ENCODE measurements at regions not wholly inside any gene's neighbourhood (a gene's known extent, or its start where the extent isn't known, plus 50 kb on each side); places are given as distances from the start of the nearest gene placed in this dataset.
"Not testable (repeated sequence)": the region's sequence is repeated elsewhere in the genome, so short reads cannot be mapped to it uniquely, and the experiment has no call there.

DNA sequence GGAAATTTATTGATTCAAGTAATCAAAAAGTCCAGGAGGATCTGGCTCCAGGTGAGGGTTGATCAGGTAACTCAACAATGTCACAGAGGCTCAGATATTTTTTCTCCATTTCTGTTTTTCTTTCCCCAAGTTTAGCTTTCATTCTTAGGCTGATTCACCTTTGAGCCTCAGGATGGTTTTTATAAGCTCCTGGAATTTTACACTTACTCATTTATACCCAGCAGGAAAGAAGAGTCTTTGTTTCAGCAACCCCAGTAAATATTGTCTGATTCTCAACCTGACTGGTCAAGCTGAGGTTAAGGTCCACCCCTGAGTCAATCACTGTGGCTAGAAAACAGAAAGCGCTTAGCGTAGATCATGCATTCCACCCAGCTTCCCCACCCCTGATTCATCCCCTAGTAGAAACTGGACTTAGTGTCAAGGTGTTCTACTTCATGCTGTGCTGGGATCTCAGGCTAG is 500.6 kb downstream of the KIF4B start:
- no peak for DNase-seq

DNA sequence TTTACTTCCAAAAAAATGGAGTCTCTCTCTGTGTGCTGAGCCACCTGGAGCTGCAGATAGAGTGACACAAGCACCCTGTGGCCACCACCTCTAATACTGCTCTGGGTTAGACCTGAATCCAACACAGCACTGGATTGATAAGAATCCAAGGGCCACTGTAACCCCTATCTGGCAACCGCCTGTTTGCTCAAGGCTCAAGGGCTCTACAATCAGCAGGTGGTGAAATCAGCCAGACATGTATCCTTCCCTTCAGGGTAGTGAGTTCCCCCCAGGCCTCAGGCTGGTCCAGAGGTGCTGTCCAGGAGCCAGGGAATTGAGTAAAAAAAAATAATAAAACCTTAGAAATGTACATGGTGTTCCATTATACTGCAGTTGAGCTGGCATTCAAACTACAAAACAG is 509.0 kb downstream of the KIF4B start:
- no peak for DNase-seq

DNA sequence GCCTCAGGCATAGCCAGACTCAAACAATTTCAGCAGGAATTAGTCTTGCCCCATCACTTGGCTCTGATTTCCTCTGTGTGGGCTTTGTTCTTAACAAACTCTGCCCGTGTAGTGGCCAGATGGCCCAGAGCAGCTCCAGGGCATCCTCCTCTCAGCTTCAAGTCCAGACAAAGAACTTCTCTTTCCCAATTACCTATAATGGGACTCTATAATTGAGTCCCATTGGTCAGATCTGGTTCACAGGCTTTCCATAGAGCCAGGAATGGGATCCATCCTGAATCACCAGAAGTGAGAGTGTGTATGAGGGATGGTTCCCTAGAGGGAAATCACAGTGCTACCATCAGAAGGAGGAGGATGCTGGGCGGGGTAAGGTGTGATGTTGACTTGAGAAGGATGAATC is 515.8 kb downstream of the KIF4B start:
- no peak for DNase-seq

DNA sequence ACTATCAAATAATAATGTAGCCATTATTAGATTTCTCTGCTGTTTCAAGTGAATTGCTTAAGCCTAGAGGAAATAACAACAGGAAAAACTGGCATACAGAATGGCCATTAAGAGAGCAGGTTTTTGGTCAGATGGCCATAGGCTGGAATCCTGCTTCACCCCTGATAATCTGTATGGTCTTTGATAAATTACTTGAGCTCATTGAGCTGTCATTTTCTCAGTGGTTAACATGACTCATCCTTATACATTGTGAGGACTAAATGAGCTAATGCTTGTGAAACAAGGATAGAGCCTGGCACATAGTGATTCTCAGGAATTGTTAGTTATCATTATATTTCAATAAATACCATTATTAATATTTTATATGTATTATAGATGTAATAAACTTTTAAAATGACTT is 516.5 kb downstream of the KIF4B start:
- DNase-seq = no peak

DNA sequence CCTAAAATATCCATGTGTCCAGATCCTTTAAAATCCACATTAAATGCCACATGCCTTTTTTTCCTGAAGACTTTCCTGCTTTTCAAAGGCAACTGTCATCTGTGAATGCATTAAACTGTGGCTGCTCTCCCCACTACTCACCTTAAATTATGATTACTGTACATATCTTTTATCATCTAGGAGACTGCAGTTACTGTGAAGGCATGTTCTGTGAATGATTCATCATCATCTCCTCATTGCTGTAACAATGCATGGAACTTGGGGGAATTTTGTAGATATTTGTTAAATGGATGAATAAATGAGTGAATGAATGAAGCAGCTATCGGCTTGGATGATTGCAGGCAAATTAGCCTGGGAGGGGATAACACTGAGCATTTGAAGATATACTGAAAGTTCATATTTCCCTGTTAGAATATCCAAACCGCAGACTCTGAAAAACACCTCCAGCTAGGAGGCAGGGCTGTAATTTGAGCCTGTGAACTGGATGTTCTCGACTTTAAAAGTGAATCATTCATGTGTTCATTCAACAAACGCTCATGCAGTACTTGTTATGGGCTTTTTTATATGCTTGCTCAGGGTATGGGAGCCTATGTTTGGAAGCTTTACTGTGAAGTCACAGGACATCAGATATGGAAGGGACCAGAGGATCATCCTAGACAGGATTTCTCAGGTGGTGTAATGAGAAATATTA is 519.2 kb downstream of the KIF4B start:
- DNase-seq = no peak

DNA sequence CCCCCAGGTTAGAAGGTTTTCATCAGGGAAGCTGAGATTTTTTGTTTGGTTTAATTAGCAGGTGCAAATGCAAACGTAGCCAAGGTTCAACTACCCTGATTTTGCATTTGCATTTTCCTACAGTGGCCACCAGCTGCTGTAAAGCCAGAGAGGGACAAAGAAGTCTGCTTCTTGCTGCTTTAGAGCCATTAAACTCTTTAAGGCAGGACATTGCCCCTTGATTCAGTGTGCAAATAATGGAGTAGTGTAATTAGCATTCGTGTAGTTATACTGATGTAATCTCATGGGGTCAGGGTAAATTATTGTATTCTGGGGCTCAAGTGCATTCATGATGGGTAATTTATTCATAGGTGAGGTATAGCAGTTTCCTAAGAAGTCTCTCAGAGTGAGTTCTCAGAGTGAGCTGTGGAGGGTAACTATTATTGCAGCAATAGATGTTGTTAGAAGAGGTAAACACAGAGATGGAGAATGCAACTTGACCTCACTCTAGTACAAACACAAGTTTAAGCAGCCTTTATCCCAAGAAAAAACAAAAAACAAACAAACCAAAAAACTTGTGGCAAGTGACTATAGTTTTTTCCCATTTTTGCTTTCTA is 526.5 kb downstream of the KIF4B start:
- DNase-seq = no peak

DNA sequence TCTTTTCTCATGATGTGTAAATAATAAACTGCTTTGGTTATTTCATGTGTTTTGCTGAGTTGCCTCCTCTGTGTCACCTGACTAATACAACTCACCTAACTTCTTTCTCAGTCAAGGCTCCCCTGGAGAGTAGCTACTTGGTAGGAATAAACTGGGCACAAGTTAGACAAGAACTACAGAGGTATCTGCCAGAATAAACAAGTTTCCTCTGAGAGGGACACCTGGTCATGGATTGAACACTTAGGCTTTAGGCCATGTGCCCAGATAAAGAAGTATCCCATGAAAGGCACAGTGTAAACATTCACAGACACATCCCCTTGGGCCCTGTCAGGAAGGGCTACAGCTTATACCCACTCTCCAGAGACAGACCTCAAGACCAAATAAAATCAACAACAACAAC is 532.5 kb downstream of the KIF4B start:
- DNase-seq = no peak

DNA sequence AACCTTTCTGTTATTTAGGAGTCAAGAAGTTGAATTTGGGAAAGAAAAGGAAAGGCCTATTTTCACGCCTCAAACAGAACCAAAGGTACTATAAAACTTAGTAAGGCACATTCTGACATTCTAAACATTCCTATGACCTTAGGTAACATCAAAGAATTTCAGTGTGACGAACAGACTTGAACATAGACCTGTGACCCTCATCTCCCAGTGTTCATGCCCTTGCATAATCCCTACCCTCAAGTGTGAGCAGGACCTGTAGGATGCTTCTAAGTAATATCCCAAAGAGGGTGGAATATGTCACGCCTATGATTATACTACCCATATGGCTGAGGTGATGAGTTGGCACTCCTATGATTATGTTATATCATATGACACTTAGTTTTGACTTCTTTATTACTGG is 540.9 kb downstream of the KIF4B start:
- no peak for DNase-seq

DNA sequence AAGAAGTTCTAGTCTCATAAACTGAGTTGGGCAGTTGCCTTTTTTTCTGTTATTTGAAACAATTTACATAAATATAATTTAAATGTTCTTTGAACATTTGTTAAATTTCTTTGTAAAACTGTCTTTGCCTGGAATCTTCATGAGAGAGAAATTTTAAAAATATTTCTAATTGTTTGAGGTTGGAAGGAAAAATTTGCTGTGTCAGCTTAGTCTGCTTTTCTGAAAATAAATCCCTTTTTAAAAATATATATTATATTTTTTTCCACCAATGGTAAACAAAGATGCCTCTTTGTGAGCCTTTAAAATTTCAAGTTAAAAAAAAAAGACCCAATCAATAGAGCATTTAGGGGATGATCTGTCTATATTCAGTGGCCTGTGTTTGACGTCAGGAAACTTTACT is 542.7 kb downstream of the KIF4B start:
- DNase-seq = no peak

DNA sequence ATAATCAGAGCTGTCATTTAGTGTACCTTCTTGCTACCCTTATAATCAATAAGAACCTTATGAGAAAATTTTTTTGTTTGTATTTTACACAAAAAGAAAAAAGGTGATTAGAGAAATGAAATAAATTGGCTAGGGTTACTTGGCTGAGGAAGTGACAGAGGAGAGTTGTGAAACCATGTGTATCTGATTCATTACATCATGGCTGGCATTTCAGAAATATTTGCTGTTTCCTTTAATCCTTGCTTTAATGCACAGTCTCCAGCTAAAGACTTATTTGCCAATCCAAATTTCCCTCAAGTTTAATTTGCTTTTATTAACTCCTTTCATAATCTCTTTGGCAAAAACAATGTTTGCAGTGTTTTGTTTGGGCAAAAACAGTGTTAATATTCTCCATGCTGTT is 543.1 kb downstream of the KIF4B start:
- no peak for DNase-seq

DNA sequence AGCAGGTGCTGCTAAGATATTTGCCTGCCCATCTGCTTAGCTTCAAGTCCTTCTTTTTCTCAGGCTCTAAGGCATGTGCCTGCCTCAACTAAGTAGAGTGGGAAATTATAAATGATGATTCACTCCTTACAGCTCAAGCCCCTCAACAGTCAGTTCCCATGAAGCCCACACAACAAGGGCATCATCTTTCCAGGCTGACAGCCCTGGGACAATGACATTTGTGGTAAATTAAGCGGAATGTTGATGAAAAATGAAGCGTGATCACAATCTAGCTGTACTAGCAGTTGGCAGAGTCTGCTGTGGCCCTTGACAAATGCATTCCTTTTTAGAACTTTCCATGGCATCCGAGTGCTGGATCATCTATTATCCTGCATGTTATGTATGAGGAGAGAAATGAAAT is 548.6 kb downstream of the KIF4B start:
- DNase-seq = no peak

DNA sequence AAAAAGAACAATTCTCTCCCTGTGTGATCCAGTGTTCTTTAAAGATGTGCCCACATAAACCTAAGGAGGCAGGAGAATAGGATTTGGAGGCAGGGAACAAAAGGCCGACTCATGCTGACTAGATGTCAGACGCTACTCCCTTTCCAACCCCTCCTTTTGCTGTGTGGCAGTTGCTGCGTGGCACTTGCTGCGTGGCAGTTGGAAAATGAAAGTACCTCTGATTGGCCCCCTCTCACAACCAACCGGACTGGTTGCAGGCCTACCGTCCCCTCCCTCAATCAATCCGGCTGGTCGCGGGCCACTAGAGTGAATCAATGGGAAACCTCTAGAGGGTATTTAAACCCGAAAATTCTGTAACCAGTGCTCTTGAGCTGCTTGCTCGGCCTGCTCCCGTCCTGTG is 551.0 kb downstream of the KIF4B start:
- DNase-seq = no peak

DNA sequence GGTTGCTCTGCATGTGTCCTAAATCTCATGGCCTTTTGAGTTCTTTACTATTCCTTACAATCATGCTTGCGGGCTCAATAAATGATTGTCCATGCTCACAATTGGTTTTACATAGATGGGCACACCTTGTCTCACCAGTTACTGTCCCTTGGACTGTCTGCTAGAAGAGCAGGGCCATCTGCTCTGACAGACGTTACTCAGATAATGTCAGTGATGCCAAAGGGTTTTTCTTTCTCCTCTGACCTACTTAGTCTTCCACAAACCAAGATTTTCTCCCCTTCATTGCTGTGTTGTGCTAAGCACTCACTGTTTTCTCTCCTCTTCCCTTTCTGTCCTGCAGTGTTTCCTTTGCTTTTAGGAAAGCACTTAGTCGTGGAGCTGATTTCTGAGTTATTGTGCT is 562.3 kb downstream of the KIF4B start:
- DNase-seq = no peak

DNA sequence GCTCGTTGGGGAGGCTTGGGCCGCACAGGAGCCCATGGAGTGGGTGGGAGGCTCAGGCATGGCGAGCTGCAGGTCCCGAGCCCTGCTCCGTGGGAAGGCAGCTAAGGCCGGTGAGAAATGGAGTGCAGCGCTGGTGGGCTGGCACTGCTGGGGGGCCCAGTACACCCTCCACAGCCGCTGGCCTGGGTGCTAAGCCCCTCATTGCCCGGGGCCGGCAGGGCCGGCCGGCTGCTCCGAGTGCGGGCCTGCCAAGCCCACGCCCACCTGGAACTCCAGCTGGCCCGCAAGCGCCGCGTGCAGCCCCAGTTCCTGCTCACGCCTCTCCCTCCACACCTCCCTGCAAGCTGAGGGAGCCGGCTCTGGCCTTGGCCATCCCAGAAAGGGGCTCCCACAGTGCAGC is 573.3 kb downstream of the KIF4B start:
- DNase-seq = not testable (repeated sequence)

DNA sequence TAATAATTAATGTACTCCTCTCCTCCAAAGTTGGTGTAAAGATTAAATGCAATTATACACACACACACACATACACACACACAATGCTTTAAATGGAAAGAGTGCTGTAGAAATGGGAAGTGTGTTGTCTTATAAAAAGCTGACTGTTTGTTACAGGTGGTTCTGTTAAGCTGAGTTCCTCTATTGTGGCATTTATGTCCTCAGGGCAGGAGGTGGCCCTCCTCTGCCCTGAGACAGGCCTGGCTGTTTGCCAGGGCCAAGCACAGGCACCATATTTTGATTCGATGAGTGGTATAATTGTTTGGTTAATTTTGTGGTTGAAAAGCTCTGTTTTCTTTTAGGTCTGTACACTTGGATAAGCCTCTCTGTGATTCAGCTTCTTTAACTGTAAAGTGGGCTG is 573.9 kb downstream of the KIF4B start:
- no peak for DNase-seq

DNA sequence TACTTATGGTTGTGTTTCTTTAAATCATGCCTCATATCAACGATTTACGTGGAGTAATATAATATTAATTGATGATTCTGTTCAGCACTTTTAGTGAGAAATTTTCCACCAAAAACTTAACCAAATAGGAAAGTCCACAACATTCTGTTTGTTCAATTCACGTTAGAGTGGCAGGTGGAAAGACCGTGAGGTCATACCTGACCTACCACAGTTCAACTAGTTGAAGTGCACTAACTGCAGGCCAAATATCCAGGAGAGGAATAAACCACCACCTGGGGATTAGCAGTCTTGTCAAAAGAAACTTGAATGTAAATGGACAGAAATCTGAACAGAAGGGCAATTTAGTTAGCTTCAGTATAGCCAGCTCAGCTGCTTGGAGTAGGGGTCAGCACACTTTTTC is 577.7 kb downstream of the KIF4B start:
- no peak for DNase-seq

DNA sequence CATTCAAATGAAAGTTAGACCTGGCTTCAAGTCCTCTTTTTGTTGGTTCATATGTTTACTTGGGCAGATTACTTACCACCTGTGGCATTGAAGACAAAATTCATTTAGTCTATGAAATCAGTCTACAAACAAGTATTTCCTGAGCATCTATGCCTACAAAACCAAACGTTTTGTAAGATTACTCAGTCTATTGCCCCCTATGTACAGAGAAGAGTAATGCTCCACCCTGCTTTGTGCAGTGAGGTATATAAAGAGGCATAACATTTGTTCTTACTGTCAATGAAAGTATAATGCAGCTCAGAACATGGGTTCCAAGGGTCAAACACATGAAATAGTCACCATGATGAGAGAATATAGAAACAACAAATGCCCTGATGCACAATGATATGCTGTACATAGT is 580.7 kb downstream of the KIF4B start:
- DNase-seq = no peak

DNA sequence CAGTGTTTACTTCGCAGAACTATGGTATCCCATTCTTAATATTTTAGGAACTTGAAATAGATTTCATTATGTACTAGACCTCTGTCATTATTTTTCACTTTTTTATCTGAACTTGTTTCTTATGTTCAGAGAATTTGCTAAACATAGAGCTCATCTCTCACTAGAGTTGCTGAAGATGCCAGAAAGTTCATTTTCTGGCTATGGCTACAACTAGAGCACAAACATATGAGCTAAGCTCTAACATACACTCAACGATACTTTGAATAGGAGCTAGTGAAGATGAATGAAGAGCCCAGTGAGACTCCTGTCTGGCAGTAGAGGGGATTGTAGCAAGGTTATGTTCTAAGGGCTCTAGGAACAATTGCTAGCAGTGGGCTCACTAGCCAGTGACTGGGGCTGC is 582.2 kb downstream of the KIF4B start:
- no peak for DNase-seq

DNA sequence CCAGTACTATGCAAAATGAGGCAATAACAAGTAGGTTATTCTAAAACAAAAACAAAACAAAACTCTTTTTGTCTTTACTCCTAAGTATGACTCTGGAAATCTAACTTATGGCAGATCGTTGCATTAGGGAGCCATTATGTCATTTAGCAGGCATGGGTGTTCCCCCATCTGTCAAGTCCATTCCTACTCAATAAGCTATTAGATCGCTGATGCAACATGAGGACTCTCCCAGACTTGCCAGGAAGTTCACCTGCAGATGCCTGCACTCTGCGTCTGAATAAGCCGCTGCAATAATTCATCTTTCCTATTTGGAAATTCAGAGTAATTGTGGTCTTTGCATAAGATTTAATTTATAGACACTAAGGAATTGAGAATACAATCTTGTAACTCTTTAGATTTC is 585.0 kb downstream of the KIF4B start:
- DNase-seq = no peak

DNA sequence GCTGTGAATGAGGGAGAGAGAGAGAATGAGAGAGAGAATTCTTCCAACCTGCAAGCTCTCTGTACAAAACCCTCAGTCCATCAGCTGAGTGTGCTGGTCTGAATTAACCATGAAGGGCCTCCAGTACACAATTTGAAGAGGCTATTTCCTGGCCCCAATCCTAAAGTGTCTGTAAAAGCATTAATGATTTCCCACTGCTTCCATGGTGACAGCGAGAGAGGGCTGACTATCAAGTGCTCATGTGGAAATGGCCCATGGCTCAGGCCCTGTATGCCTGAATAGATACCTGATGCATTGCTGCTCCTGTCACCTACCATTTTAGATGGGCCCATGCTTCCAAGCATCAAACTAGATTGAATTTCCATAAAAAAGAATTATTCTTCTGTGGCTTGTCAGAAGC is 592.4 kb downstream of the KIF4B start:
- no peak for DNase-seq

DNA sequence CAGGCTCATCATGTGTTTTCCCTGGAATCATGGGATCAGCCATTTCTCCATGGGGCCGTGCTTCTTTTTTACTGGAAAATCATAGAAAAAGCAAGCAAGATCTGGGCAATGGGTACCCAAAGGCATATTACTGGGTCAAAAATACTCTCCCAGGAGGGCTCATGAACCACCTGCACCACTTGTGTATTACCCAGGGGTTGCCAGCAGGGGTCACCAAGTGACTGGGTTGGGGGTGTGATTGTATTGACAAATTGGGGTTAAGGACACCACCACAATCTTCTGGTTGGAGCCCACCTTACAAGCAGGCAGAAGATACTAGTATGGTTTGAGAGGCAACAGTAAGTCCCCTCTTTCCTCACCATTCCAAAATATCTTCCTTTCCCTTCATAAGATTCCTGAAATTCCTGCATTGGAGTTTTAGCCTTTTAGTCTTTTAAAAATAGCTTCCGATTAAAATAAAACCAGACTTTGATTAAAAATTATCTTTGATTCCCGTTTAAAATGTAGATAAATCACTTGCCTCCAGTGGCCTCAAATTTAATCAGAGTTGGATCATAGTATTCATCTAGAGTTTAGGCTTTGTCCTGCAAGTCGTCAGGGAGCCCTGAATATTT is 603.3 kb downstream of the KIF4B start:
- DNase-seq = peak; percentile 41

DNA sequence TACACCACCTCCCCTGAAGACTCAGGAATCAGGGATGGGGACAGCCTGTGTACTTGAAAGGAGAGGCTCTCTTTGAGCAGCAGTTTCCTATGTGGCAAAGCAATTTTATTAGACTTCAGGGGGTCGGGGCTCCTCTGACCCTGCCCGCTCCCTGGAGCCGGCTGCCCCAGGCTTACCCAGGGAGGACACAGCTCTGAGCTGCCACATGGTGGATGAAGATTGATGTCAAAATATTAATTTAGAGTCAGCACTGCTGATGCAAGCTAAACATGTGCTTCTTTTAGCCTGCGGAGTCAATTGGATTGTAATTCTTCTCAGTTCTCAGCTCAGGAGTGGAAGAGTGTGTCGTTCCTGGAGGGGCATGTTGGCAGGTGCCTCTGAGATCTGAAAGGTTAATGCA is 606.1 kb downstream of the KIF4B start:
- DNase-seq = no peak

DNA sequence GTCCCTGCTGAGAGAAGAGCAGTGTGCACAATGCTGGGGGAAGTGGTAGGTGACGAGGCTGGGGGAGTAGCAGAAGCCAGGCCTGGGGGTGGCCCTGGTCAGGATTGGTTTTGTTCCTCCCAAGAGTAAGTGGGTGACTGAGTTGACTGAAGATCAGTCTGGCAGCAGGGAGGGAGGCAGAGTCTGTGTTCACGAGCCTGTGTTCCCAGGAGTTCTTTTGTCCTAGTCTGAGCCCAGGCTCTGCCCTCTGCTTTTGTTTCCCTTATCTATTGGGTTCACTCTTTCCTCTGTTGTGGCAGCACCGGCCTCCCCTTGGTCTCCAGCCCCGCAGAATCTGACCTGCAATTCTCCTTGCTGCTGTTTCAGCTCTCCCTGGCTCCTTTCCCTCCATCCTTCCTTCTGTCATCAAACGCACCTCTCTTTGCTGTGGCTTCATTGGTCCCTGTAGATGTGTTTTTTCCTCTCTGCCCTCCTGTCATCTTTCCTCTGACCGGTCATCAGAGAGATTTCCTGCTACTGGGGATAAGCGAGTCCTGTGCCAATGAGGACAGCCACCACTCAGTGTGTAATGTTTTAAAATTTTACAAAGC is 607.4 kb downstream of the KIF4B start:
- DNase-seq = no peak

DNA sequence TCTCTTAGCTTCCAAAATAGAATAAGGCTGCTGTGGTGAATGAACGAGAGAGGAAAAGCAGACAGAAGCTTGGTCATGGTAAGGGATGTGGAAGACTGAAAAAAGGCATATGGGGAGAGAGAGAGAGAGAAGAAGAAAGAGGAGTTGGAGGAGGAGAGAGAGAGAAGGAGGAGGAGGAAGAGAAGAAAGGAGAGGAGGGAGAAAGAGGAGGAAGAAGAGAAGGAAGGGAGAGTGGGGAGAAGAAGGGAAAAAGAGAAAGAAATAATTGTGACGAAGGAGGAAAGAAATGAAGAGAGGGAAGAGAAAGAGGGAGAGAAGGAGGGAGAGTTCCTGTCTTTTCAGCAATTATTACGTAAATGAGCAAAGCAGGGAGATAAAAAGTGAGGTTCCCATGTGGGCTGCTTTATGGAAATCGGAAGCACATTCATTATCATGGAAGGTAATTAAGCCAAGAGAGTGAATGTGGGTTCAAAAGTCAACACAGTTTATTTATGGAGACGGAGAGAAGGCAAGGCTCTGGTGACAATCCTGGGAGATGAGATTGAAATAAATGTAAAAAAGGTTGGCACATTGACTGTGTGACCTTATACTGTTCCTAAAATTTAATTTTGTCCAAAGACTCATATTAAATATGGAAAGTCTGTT is 611.2 kb downstream of the KIF4B start:
- DNase-seq = no peak
